ENCODE measurements at regions not wholly inside any gene's neighbourhood (a gene's known extent, or its start where the extent isn't known, plus 50 kb on each side); places are given as distances from the start of the nearest gene placed in this dataset.

DNA sequence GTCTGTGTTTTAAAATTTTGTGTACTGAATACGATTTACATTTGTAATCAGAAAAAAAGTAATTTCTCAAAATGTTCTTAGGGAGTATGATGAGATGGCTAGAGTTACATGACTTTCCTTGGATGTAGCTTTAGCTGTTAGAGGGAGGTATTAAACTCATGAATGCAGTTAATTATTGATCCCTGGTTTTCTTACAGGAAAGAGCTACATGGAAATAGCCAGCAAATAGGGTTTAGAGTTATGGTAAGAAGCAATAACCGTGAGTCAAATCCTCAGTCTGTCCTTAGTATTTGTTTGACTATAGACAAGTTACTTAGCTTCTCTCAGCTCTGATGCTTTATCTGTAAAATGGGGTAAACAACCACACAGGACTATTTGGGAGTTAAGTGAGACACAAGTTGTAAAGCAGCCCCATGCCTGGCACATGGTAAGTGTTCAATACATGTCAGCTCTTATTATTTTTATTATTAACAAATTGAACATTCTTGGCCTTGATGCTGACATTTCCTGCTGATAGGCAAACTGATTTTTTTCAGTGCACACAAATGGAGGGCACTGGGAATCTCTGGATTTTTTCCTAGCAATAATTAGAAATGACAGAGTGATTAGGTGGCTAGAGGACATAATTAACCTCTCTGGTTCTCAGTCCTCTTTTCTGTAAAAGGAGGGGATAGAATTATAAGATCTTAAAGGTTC, 204.5 kb upstream of the PHYHIPL start:
- TF ChIP-seq, protein P1, sequence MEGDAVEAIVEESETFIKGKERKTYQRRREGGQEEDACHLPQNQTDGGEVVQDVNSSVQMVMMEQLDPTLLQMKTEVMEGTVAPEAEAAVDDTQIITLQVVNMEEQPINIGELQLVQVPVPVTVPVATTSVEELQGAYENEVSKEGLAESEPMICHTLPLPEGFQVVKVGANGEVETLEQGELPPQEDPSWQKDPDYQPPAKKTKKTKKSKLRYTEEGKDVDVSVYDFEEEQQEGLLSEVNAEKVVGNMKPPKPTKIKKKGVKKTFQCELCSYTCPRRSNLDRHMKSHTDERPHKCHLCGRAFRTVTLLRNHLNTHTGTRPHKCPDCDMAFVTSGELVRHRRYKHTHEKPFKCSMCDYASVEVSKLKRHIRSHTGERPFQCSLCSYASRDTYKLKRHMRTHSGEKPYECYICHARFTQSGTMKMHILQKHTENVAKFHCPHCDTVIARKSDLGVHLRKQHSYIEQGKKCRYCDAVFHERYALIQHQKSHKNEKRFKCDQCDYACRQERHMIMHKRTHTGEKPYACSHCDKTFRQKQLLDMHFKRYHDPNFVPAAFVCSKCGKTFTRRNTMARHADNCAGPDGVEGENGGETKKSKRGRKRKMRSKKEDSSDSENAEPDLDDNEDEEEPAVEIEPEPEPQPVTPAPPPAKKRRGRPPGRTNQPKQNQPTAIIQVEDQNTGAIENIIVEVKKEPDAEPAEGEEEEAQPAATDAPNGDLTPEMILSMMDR (IDR thresholded peaks at IDR 0.05; ENCODE audit: extremely low read depth in 1 of 2, insufficient read depth in 1 of 2, low read depth in 1 of 2, low read length in 2 of 2), result no peak
- no peak for TF ChIP-seq EZH2 (IDR thresholded peaks at IDR 0.05; ENCODE audit: borderline replicate concordance, low read depth, low read length, severe bottlenecking)

Data from endothelial cell of umbilical vein (primary cell).